ENCODE measurements at regions not wholly inside any gene's neighbourhood (a gene's known extent, or its start where the extent isn't known, plus 50 kb on each side); places are given as distances from the start of the nearest gene placed in this dataset.
A peak's percentile ranks its signal among the peaks of the same experiment; 100 is the strongest.

GRCh38 chr3:159265705-159266104 lies 463.9 kb downstream of the MFSD1 start:
- no peak overlapping the region for H3K4me3 Mint-ChIP-seq
- no peaks in the 10 kb centered on the region for H3K27me3 Mint-ChIP-seq (ENCODE audit: insufficient read depth, low read depth)
- no peak overlapping the region for H3K27ac ChIP-seq
- no peak overlapping the region for H3K4me3 ChIP-seq
- H3K4me1 ChIP-seq: no peaks in the 10 kb centered on the region
- no peak overlapping the region for H3K4me2 ChIP-seq
- no peaks in the 10 kb centered on the region for H3K4me1 Mint-ChIP-seq
- TF ChIP-seq EZH2 (IDR thresholded peaks at IDR 0.05) (no peak), CTCF (IDR thresholded peaks at IDR 0.05) (no peak), EZH2phosphoT487 (IDR thresholded peaks at IDR 0.05) (no peak)
- H3K9me3 Mint-ChIP-seq: no peaks in the 10 kb centered on the region
- H3K36me3 ChIP-seq: no peaks in the 10 kb centered on the region
- no peak overlapping the region for H3K9ac ChIP-seq
- no peak for DNase-seq (ENCODE audit: low spot score)
- H3K9me3 ChIP-seq (ENCODE audit: low read depth): no peaks in the 10 kb centered on the region
- no peaks in the 10 kb centered on the region for H3K36me3 Mint-ChIP-seq
- no peaks in the 10 kb centered on the region for H3K79me2 ChIP-seq (ENCODE audit: low read depth)
- peaks cover 9% of the 10 kb centered on the region for H3K27me3 ChIP-seq
- H3F3A ChIP-seq (ENCODE audit: low read depth): no peaks in the 10 kb centered on the region
- no peak overlapping the region for H2AFZ ChIP-seq (replicated peaks)
- H3K27ac Mint-ChIP-seq: no peak overlapping the region
- no peaks in the 10 kb centered on the region for H4K20me1 ChIP-seq (ENCODE audit: low read depth)

GRCh38 chr3:159266779-159267178 lies 464.9 kb downstream of the MFSD1 start:
- peak; percentile 84 for DNase-seq (ENCODE audit: low spot score)
- Histone ChIP-seq H3K36me3 (no peaks in the 10 kb centered on the region), H3K9me3 (ENCODE audit: low read depth) (no peaks in the 10 kb centered on the region), H3F3A (ENCODE audit: low read depth) (no peaks in the 10 kb centered on the region), H3K27me3 (peaks cover 9% of the 10 kb centered on the region), H3K27ac (no peak overlapping the region), H3K9ac (no peak overlapping the region), H4K20me1 (ENCODE audit: low read depth) (no peaks in the 10 kb centered on the region), H3K4me3 (no peak overlapping the region), H3K4me2 (no peak overlapping the region), H3K4me1 (no peaks in the 10 kb centered on the region), H2AFZ (replicated peaks) (no peak overlapping the region), H3K79me2 (ENCODE audit: low read depth) (no peaks in the 10 kb centered on the region)
- Mint-ChIP-seq H3K27me3 (ENCODE audit: insufficient read depth, low read depth) (no peaks in the 10 kb centered on the region), H3K4me1 (no peaks in the 10 kb centered on the region), H3K36me3 (no peaks in the 10 kb centered on the region), H3K27ac (no peak overlapping the region), H3K4me3 (no peak overlapping the region), H3K9me3 (no peaks in the 10 kb centered on the region)
- TF ChIP-seq EZH2phosphoT487 (IDR thresholded peaks at IDR 0.05) (no peak), CTCF (IDR thresholded peaks at IDR 0.05) (peak; percentile 82)

GRCh38 chr3:159271799-159272512 lies 470.1 kb downstream of the MFSD1 start:
- TF ChIP-seq EZH2phosphoT487 (IDR thresholded peaks at IDR 0.05) (no peak), EZH2 (IDR thresholded peaks at IDR 0.05) (no peak), CTCF (IDR thresholded peaks at IDR 0.05) (no peak)
- no peaks in the 10 kb centered on the region for H3K4me1 Mint-ChIP-seq
- H3K9me3 ChIP-seq (ENCODE audit: low read depth): no peaks in the 10 kb centered on the region
- no peak for DNase-seq (ENCODE audit: low spot score)
- no peak overlapping the region for H3K27ac Mint-ChIP-seq
- H3K4me3 ChIP-seq: no peak overlapping the region
- no peaks in the 10 kb centered on the region for H3K36me3 ChIP-seq
- H3K27me3 Mint-ChIP-seq (ENCODE audit: insufficient read depth, low read depth): peaks cover 2% of the 10 kb centered on the region
- no peaks in the 10 kb centered on the region for H3K4me1 ChIP-seq
- H3K27me3 ChIP-seq: peaks cover 26% of the 10 kb centered on the region
- H3K27ac ChIP-seq: no peak overlapping the region
- H3K9me3 Mint-ChIP-seq: no peaks in the 10 kb centered on the region
- no peaks in the 10 kb centered on the region for H4K20me1 ChIP-seq (ENCODE audit: low read depth)
- H3F3A ChIP-seq (ENCODE audit: low read depth): no peaks in the 10 kb centered on the region
- H3K4me3 Mint-ChIP-seq: no peak overlapping the region
- no peaks in the 10 kb centered on the region for H3K79me2 ChIP-seq (ENCODE audit: low read depth)
- no peak overlapping the region for H3K9ac ChIP-seq
- H3K4me2 ChIP-seq: no peak overlapping the region
- no peaks in the 10 kb centered on the region for H3K36me3 Mint-ChIP-seq
- H2AFZ ChIP-seq (replicated peaks): no peak overlapping the region
